GM19397 (cell line): ENCODE measurements at regions not wholly inside any gene's neighbourhood (a gene's known extent, or its start where the extent isn't known, plus 50 kb on each side); places are given as distances from the start of the nearest gene placed in this dataset.

ENCODE experiments used
- ATAC-seq: cut with Tn5 transposase; IDR thresholded peaks from one replicate; pipeline ENCODE4 v1.9.1; 2021; ENCODE audit warnings: mild to moderate bottlenecking, moderate library complexity; ENCODE audit not compliant: unreplicated experiment

DNA sequence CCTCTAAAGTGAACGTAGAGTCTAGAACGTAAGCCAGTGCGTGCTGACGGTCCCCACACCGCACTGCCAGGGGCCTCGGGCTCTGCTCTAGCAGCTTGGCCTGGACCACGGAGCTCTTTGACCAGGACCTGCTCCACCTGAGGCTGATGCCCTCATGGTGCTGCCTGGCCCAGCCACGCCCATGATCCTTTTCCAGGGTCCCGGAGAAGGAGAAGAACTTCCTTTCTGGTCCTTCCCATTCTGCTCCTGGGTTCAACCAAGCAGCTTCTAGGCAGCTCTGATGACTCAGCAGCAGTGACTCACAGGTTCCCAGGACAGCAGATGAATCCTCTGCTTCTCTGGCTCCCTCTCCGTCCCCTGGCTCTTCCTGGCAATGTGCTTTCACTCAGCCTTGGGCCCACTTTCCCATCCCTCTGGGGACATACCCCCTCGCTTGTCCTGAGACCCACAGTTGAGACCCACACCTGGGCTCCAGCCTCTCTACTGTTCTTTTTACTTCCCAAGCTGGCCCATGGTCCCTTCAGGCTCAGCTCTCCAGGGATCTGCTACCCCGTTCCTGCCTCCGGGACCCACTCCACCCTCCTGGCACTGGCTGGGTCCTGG, 246.3 kb upstream of the RAB4A start:
- no peak for ATAC-seq

- ATAC-seq = no peak
Observed at GRCh38 chr1:229025576-229025975, 245.3 kb upstream of the RAB4A start.

- ATAC-seq = no peak
Observed at GRCh38 chr1:229027158-229027557, 243.8 kb upstream of the RAB4A start.

- ATAC-seq = no peak
Observed at GRCh38 chr1:229027622-229028182, 243.2 kb upstream of the RAB4A start.

DNA sequence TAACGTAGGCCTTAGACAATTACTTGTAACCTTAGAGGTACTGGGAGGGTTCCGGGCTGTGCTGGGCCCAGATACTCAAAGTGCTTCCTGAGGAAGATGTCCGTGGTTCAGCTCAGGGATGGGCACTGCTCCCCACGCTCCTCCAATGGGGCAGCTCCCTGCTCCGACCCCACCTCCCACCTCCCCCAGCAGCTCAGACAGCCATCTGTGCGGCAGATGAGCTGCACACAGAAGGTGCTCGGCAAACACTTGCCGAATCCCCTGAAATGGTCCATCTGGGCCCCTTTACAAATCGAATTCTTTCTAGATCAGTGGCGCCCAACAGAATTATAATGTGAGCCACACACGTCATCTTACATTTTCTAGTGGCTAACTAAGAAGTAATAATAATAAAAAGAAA, 242.4 kb upstream of the RAB4A start:
- no peak for ATAC-seq

- ATAC-seq = no peak
Observed at GRCh38 chr1:229028987-229029878, 241.7 kb upstream of the RAB4A start.

- ATAC-seq = no peak
Observed at GRCh38 chr1:229029879-229030235, 241.1 kb upstream of the RAB4A start.

DNA sequence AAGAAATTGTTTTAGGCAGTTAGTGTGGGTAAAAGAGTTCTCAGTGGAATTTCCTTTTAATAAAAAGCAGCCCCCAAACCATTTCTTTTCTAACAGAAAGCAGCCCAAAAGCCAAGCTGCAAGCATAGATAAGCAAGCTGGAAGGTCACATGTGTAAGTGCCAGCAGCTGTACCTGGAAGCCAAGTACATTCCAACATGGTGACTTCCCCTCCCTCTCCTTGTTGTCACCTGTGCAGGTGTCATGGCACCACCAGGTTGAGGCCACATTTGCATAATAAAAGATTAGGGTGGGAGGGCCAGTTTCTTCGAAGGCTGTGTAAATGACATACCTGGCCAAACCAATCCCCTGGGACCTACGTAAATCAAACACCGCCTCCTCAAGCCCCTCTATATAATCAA, 240.3 kb upstream of the RAB4A start:
- no peak for ATAC-seq

- no peak for ATAC-seq
Observed at GRCh38 chr1:229031061-229031460, 239.8 kb upstream of the RAB4A start.

DNA sequence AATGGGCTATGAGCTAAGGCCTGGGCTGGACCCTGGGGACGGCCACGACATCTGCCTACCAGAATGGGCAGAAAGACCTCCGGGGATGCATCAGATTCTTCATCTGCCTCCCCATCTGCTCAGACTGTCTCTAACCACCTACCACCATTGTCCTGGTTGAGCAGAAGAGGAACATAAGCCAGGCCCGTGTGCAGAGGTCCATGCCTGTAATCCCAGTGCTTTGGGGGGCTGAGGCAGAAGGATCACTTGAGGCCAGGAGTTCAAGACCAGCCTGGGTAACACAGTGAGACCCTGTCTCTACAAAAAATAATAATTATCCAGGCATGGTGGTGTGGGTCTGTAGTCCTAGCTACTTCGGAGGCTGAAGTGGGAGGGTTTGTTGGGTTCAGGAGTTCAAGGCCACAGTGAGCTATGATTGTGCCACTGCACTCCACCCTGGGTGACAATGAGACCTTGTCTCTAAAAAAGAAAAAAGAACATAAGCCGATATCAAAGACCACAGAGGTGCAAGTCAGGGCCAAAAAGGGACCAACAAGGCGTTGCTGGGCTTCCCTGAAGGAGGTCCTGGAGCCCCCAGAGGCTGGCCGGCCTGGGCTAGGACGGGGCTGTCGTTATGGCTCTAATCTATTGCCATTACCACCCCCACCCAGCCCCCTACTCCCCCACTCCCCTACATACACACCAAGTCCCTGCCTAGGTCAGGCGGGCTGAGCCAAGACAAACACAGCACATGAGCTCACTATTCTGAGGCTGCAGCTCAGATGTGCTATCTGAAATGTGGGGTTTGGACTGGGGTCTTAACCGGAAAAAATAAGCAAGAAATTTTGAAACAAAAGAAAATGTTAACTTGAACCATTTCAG, 239.2 kb upstream of the RAB4A start:
- no peak for ATAC-seq

DNA sequence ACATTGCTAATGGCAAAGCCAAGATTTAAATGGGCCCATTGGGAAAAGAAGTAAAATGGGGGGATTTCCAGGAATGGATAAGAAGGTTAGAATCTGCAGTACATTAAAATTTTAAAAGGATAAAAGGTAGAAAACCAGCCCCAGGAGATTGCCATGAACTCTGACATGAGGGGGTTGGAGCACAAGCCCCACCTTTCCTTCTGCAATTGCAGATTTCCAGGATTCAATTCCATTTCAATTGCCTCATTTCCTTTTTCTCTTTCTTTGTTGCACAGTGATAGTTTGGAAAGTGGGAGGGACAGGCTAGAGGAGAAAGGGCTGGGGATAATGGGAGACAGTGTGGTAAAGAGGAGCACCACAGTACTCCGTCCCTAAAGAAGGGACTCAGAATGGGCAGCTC, 238.5 kb upstream of the RAB4A start:
- no peak for ATAC-seq

- ATAC-seq = no peak
Observed at GRCh38 chr1:229033480-229033879, 237.4 kb upstream of the RAB4A start.

DNA sequence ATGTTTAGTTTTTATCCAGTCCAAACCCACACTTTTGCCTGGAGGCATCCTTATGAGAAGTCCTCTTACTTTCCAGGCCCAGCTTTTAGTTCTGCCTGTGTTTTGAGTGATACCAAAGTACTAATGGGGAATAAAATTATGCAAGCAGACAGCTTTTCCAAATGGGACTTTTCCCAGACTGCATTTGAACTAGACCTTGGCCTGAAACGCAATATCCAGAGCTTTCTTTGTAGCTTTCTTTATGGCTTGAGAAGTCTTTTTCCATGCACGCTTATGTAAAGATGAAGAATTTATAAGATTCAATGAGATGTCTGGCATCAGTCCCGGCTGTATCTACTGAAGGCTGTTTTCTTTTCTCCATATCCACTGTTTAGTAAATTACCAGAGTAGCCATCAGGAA, 236.6 kb upstream of the RAB4A start:
- no peak for ATAC-seq

DNA sequence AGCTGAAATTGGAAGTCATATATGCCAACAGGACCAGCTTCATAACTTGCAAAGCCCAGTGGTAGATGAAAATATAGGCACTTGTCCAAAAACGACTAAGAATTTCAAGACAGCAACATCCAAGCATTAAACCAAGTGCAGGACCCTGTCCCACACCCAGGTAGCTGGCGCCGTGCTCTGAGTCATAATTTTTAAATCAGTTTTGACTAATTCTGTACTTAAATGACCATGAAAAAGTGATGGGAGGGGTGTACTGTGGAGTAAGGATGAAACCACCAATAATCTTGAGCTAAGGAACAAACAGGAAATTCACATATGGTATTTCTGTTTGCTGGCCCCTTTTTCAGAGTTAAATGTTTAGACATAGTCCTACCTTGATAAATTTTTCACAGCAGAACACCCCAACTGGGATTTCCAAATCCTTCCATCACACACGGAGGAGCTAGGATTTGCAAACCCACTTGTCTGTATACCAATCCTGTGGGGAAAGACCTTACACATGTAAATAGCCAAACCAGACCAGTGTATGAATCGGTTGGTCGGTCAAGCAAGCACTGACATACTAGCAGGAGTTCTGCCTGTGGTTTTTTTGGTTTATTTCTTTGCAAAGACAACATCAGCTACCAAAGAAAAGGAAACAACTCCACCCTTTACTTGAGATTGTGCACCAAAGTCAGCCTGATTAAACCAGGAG, 235.7 kb upstream of the RAB4A start:
- ATAC-seq = peak; percentile 90

- ATAC-seq = peak; percentile 15
Observed at GRCh38 chr1:229035748-229036082, 235.2 kb upstream of the RAB4A start.

DNA sequence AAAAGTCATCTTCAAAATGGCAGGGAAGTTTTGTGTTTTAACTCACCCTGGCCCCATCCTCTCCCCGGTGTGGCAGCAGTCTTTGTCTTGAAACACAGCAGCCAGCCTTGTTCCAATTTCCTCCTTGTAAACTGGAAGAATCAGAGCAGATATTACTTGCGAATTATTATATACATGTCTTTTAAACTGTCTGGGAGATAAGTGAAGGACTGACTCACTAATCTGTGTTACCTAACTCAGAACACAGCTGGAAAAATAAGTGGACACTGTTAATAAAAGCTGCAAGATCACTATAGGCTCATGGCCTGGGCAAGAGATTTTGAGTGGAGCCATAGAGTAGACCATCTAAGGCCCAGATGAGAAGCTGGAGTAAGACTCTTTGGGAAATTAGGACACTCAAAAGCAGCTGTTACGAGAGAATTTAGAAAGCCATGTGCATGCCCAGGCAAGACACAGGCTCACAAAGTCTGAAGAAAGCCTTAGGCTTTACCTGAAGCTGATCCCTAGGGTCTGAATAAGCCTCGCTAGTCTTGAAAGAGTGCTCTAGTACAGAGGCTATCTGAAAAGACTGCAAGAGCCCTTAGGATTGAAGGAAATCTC, 233.0 kb upstream of the RAB4A start:
- no peak for ATAC-seq

DNA sequence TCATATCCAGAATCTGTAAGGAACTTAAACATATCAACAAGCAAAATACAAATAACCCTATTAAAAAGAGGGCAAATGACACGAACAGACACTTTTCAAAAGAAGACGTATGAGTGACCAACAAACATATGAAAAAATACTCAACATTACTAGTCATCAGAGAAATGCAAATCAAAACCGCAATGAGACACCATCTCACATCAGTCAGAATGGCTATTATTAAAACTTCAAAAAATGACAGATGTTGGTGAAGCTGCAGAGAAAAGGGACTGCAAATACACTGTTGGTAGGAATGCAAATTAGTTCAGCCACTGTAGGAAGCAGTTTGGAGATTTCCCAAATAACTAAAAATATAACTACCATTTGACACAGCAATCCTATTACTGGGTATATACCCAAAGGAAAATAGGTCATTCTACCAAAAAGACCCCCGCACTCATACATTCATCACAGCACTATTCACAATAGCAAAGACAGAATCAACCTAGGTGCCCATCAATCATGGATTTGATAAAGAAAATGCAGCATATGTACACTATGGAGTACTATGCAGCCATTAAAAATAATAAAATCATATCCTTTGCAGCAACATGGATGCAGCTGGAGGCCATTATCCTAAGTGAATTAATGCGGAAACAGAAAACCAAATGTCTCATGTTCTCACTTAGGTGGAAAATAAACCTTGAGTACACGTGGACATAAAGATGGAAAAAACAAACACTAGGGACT, 230.1 kb upstream of the RAB4A start:
- no peak for ATAC-seq

GRCh38 chr1:229041946-229042345, 229.0 kb upstream of the RAB4A start:
- no peak for ATAC-seq

DNA sequence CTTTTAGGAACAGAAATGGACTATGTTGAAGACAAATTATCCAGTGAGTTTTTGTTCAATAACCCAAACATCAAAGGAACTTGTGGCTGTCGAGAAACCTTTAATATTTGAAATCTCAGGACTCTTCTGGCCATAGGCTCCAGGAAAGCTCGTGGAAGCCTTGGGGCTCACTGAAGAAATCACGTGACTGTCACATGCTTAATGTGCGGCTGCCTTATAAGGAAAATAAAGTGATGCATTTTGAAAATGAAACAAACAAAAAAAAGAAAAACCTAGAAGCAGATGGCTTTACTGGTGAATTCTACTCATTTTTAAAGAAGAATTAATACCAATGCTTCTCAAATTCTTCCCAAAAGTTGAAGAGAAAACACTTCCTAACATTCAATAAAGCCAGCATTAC, 228.4 kb upstream of the RAB4A start:
- no peak for ATAC-seq

DNA sequence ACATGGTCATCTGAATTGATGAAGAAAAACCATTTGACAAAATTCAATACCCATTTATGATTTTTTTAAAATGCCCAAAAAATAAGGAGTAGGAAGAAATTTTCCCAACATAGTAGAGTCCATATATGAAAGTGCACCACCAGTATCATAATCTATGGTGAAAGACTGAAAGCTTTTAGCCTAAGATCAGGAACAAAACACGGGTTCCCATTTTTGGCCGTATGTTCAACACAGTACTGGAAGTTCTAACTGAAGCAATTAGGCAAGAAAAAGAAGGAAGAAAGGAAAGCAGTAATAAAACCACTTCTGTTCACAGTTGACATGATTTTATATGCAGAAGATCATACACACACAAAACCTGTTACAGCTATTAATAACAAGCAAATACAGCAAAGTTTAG, 227.8 kb upstream of the RAB4A start:
- ATAC-seq = no peak
